ENCODE measurements at regions not wholly inside any gene's neighbourhood (a gene's known extent, or its start where the extent isn't known, plus 50 kb on each side); places are given as distances from the start of the nearest gene placed in this dataset.

DNA sequence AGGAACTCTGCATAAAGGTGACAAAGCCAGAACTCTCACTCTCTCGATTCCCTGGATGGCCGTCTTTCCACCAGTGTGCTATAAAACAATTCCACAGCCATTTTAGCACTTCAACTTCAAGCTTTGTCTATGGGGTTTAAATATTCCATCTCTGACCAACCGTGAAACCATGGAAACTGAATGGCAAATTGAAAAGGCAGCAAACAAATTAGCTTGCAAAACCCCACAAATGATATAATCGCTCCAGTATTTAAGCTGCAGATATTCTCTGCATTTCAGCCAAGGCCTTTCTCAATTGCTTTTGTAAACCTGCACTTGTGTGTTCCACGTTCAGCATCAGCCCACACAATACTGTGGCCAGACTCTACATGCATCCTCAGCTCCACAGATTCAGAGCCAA lies 131.7 kb upstream of the ISX start:
- TF ChIP-seq, protein P1, sequence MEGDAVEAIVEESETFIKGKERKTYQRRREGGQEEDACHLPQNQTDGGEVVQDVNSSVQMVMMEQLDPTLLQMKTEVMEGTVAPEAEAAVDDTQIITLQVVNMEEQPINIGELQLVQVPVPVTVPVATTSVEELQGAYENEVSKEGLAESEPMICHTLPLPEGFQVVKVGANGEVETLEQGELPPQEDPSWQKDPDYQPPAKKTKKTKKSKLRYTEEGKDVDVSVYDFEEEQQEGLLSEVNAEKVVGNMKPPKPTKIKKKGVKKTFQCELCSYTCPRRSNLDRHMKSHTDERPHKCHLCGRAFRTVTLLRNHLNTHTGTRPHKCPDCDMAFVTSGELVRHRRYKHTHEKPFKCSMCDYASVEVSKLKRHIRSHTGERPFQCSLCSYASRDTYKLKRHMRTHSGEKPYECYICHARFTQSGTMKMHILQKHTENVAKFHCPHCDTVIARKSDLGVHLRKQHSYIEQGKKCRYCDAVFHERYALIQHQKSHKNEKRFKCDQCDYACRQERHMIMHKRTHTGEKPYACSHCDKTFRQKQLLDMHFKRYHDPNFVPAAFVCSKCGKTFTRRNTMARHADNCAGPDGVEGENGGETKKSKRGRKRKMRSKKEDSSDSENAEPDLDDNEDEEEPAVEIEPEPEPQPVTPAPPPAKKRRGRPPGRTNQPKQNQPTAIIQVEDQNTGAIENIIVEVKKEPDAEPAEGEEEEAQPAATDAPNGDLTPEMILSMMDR (IDR thresholded peaks at IDR 0.05 in 2 of 3, conservative IDR thresholded peaks at IDR 0.05 in 1 of 3; ENCODE audit: borderline replicate concordance in 1 of 3, insufficient read depth in 1 of 3, low read depth in 2 of 3, low read length in 2 of 3), result no peak
- no peak for TF ChIP-seq EZH2phosphoT487 (IDR thresholded peaks at IDR 0.05; ENCODE audit: borderline replicate concordance)
- no peak for TF ChIP-seq YY1 (IDR thresholded peaks at IDR 0.05; ENCODE audit: extremely low read depth, insufficient replicate concordance, low read depth, low read length)
- TF ChIP-seq EZH2 (IDR thresholded peaks at IDR 0.05), result no peak
- TF ChIP-seq POLR2AphosphoS5 (IDR thresholded peaks at IDR 0.05; ENCODE audit: low read depth, low read length), result no peak
- no peak for TF ChIP-seq RAD21 (IDR thresholded peaks at IDR 0.05; ENCODE audit: low read depth)
- no peak for TF ChIP-seq JUND (IDR thresholded peaks at IDR 0.05)
- no peak for TF ChIP-seq POLR2A (IDR thresholded peaks at IDR 0.05; ENCODE audit: borderline replicate concordance, extremely low read depth, insufficient read depth, insufficient read length)
- no peak for TF ChIP-seq MAX (IDR thresholded peaks at IDR 0.05)
- TF ChIP-seq, protein P2, sequence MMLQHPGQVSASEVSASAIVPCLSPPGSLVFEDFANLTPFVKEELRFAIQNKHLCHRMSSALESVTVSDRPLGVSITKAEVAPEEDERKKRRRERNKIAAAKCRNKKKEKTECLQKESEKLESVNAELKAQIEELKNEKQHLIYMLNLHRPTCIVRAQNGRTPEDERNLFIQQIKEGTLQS (IDR thresholded peaks at IDR 0.05), result no peak
- TF ChIP-seq EGR1 (IDR thresholded peaks at IDR 0.05; ENCODE audit: low read depth), result no peak
- no peak for TF ChIP-seq FOSL1 (IDR thresholded peaks at IDR 0.05; ENCODE audit: low read depth)
- TF ChIP-seq, protein P3, sequence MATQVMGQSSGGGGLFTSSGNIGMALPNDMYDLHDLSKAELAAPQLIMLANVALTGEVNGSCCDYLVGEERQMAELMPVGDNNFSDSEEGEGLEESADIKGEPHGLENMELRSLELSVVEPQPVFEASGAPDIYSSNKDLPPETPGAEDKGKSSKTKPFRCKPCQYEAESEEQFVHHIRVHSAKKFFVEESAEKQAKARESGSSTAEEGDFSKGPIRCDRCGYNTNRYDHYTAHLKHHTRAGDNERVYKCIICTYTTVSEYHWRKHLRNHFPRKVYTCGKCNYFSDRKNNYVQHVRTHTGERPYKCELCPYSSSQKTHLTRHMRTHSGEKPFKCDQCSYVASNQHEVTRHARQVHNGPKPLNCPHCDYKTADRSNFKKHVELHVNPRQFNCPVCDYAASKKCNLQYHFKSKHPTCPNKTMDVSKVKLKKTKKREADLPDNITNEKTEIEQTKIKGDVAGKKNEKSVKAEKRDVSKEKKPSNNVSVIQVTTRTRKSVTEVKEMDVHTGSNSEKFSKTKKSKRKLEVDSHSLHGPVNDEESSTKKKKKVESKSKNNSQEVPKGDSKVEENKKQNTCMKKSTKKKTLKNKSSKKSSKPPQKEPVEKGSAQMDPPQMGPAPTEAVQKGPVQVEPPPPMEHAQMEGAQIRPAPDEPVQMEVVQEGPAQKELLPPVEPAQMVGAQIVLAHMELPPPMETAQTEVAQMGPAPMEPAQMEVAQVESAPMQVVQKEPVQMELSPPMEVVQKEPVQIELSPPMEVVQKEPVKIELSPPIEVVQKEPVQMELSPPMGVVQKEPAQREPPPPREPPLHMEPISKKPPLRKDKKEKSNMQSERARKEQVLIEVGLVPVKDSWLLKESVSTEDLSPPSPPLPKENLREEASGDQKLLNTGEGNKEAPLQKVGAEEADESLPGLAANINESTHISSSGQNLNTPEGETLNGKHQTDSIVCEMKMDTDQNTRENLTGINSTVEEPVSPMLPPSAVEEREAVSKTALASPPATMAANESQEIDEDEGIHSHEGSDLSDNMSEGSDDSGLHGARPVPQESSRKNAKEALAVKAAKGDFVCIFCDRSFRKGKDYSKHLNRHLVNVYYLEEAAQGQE (IDR thresholded peaks at IDR 0.05; ENCODE audit: low read depth), result no peak
